ENCODE measurements at regions not wholly inside any gene's neighbourhood (a gene's known extent, or its start where the extent isn't known, plus 50 kb on each side); places are given as distances from the start of the nearest gene placed in this dataset.
A peak's percentile ranks its signal among the peaks of the same experiment; 100 is the strongest.
"Not testable (repeated sequence)": the region's sequence is repeated elsewhere in the genome, so short reads cannot be mapped to it uniquely, and the experiment has no call there.

DNA sequence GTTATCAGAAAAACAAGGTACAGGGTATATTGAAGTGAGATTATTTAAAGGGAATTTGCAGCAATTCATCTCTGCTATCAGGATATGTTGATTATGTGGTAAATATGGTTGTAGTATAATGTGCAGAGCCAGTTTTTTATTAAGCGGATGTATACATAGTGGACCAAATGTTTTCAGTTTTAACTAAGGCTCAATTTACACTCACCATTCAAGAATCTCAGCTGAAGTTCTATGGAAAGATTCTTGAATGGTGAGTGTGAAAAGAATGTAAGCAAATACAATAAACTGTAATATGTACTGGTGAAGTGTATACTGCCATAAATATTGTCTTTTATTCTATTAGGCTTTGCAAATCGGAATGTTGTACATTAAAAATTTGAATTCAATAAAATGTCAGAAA lies 895.9 kb upstream of the CDH10 start:
- no peak overlapping the region for H3K4me3 Mint-ChIP-seq
- H3K4me1 Mint-ChIP-seq: no peaks in the 10 kb centered on the region
- H3K9me3 Mint-ChIP-seq: peaks cover 14% of the 10 kb centered on the region
- DNase-seq (ENCODE audit: low spot score in 2 of 2) (no peak), ATAC-seq (no peak)
- H3K36me3 Mint-ChIP-seq: no peaks in the 10 kb centered on the region
- no peak overlapping the region for H3K27ac Mint-ChIP-seq

DNA sequence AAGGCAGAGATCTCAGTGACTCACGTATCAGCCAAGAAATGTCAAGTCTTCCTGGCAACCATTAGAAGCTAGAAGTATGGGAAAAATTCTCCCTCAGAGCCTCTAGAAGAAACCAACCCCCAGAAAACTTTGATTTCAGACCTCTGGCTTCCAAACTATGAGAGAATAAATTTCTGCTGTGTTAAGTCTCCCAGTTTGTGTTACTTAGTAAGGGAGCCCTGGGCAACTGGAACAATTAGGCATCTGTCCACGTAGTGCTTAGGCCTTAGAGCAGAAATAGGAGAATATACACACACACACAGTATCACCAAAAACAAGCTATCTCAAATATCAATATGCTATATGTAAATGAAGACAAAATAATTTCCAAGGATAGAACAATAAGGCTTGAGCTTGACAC lies 894.8 kb upstream of the CDH10 start:
- Mint-ChIP-seq H3K9me3 (peaks cover 12% of the 10 kb centered on the region), H3K36me3 (no peaks in the 10 kb centered on the region)

DNA sequence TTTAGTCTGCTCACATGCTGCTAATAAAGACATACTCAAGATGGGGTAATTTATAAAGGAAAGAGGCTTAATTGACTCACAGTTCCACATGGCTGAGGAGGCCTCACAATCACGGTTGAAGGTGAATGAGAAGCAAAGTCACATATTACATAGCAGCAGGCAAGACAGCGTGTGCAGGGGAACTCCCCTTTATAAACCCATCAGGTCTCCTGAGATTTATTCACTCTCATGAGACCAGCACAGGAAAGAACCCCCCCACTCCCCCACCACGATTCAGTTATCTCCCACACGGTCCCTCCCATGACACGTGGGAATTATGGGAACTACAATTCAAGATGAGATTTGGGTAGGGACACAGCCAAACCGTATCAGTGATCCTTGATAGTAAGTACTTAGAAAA lies 891.7 kb upstream of the CDH10 start:
- H3K27ac Mint-ChIP-seq; H3K4me3 Mint-ChIP-seq; DNase-seq (ENCODE audit: low spot score in 2 of 2); H3K4me1 Mint-ChIP-seq; H3K36me3 Mint-ChIP-seq; ATAC-seq; H3K9me3 Mint-ChIP-seq: not testable (repeated sequence)

More for the DNA sequence above, 894.8 kb upstream of the CDH10 start:
- Mint-ChIP-seq H3K4me3 (no peak overlapping the region), H3K4me1 (no peaks in the 10 kb centered on the region), H3K27ac (no peak overlapping the region)
- ATAC-seq (no peak), DNase-seq (ENCODE audit: low spot score in 2 of 2) (no peak)

DNA sequence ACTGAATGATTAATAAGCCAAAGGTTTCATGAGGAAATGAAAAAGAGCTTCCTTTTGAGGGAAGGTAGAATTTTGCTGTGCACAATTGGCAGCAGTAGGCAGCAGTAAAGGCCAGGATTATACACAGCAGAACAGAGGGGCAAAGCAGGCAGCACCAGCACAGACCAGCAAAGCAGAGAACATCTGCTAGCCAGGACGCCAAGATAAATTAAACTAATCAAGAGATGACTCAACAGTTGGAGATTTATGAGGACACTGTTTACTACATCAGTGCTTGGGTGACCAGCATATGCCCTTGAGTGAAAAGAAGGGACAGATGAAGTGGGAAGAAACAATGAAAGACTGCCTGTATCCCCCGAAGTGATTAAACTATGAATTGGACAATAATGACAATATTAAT lies 871.4 kb upstream of the CDH10 start:
- H3K27ac Mint-ChIP-seq: no peak overlapping the region
- DNase-seq (ENCODE audit: low spot score in 2 of 2) (no peak), ATAC-seq (no peak)
- H3K4me3 Mint-ChIP-seq: no peak overlapping the region
- H3K36me3 Mint-ChIP-seq: no peaks in the 10 kb centered on the region
- H3K4me1 Mint-ChIP-seq: no peaks in the 10 kb centered on the region
- H3K9me3 Mint-ChIP-seq: peaks cover 19% of the 10 kb centered on the region

DNA sequence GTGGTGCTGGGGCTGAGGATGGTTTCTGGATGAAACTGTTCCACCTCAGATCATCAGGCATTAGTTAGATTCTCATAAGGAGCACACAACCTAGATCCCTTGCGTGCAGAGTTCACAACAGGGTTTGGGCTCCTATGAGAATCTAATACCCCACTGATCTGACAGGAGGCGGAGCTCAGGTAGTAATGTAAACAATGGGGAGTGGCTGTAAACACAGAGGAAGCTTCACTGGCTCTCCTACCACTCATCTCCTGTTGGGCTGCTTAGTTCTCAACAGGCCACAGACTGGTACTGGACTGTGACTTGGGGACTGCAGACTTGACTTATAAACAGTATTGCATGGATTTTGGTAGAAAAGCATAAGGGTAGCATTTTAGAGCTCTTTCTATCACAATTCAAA lies 870.7 kb upstream of the CDH10 start:
- no peak overlapping the region for H3K4me3 Mint-ChIP-seq
- H3K4me1 Mint-ChIP-seq: no peaks in the 10 kb centered on the region
- no peaks in the 10 kb centered on the region for H3K36me3 Mint-ChIP-seq
- H3K27ac Mint-ChIP-seq: no peak overlapping the region
- no peak for DNase-seq (ENCODE audit: low spot score in 2 of 2)
- peaks cover 15% of the 10 kb centered on the region for H3K9me3 Mint-ChIP-seq
- ATAC-seq: no peak

DNA sequence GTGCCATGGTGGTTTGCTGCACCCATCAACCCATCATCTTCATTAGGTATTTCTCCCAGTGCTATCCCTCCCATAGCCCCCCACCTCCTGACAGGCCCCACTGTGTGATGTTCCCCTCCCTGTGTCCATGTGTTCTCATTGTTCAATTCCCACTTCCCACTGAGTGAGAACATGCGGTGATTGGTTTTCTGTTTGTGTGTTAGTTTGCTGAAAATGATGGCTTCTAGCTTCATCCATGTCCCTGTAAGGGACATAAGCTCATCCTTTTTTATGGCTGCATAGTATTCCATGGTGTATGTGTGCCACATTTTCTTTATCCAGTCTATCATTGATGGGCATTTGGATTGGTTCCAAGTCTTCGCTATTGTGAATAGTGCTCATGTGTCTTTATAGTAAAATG lies 865.9 kb upstream of the CDH10 start:
- not testable (repeated sequence) for H3K4me3 Mint-ChIP-seq; H3K4me1 Mint-ChIP-seq; ATAC-seq; H3K27ac Mint-ChIP-seq; DNase-seq (ENCODE audit: low spot score in 2 of 2); H3K36me3 Mint-ChIP-seq; H3K9me3 Mint-ChIP-seq

DNA sequence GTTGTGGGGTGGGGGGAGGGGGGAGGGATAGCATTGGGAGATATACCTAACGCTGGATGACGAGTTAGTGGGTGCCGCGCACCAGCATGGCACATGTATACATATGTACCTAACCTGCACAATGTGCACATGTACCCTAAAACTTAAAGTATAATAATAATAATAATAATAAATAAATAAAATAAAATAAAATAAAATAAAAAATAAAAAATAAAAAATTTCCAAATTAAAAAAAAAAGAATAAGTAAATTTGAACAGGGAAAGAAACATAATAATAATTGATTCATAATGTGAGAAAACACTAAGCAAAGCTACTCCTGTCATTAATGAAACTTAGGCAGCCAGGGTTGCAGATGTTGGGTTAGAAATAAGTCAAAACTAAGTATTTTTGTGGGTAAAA lies 863.2 kb upstream of the CDH10 start:
- not testable (repeated sequence) for H3K36me3 Mint-ChIP-seq; H3K4me1 Mint-ChIP-seq; H3K9me3 Mint-ChIP-seq; ATAC-seq; H3K27ac Mint-ChIP-seq; DNase-seq (ENCODE audit: low spot score in 2 of 2); H3K4me3 Mint-ChIP-seq

DNA sequence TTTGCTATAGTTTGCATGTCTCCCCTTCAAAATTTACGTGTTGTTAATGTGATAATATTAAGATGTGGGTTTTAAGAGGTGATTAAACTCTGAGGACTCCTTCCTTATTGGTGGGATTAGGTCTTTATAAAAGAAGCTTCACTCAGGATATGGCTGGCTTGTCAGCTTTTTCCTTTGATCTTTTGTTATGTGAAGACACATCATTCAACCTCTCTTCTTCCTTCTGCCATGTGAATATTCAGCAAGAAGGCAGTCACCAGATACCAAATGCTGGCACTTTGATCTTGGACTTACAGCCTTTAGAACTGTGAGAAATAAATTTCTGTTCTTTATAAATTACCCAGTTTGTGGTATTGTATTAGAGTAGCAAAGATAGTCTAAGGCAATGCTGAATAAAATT lies 855.9 kb upstream of the CDH10 start:
- DNase-seq (ENCODE audit: low spot score in 2 of 2) (no peak), ATAC-seq (no peak)
- H3K36me3 Mint-ChIP-seq: no peaks in the 10 kb centered on the region
- H3K4me3 Mint-ChIP-seq: no peak overlapping the region
- H3K27ac Mint-ChIP-seq: no peak overlapping the region
- peaks cover 21% of the 10 kb centered on the region for H3K9me3 Mint-ChIP-seq
- no peaks in the 10 kb centered on the region for H3K4me1 Mint-ChIP-seq

DNA sequence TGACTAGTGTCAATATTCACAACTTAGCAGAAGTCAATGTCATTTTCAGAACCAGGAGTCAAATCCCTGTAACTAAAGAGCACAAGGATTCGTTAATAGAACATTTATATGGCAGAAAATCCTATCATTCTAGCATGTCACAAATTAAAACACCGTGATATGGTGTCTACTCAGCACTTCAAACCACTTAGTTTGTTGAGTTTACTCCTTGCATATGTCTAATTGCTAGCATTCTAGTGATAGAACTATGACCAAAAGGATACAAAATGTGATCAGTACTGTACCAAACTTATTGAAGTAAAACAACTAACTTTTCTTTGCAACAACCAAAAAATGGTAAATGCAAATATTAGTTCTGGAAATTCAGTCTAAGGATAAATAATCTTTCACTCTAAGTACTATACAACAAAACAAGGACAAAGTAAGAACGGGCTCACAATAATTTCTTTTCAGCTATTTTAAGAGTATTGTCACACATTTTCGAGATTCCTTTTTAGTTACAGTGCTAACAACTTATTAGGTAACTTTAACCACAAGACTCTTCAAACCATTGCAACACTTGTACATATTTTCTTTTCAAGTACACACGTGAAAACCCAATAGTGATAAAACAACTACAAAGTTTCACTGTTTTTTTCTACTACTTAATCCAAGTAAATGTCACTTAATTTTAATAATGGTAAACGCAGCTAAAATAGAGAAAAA lies 845.2 kb upstream of the CDH10 start:
- H3K36me3 Mint-ChIP-seq: no peaks in the 10 kb centered on the region
- H3K4me3 Mint-ChIP-seq: no peak overlapping the region
- no peak overlapping the region for H3K27ac Mint-ChIP-seq
- ATAC-seq: no peak
- no peaks in the 10 kb centered on the region for H3K4me1 Mint-ChIP-seq
- peaks cover 10% of the 10 kb centered on the region for H3K9me3 Mint-ChIP-seq
- DNase-seq (ENCODE audit: low spot score in 2 of 2): no peak

DNA sequence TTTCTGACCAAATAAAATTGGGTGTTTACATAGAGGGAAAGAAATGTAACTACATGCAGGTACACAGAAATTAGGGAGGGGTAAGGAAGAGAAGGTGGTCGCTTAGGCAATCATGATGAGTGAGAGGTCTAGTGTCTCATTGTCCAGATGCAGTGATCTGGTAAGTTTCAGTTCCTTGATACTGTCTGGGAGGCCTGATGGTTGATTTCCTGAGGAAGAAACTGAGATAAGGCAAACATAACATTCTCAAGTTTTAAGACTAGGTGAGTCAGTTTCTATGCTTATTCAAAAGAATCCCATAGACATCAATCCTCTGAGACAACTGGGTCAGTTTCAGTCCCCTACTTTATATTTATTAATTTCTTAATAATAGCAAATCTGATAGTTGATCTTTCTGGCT lies 843.3 kb upstream of the CDH10 start:
- DNase-seq (ENCODE audit: low spot score in 2 of 2) (no peak), ATAC-seq (no peak)
- Mint-ChIP-seq H3K36me3 (no peaks in the 10 kb centered on the region), H3K27ac (no peak overlapping the region), H3K4me3 (no peak overlapping the region), H3K4me1 (no peaks in the 10 kb centered on the region), H3K9me3 (peaks cover 16% of the 10 kb centered on the region)

DNA sequence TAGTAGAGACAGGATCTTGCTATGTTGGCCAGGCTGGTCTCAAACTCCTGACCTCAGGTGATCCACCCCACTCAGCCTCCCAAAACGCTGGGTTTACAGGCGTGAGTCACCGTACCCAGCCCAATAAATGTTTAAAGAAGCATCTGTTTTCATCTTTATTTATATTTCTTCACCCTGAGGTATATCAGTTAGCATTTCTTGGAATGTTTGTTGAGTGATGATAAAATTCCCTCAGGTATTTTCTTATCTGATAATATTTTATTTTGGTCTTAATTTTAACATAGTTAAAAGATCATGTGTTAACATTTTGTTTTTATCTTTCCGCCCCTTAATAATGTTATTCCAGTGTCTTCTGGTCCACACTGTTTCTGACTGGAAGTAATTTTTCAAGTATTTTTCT lies 839.6 kb upstream of the CDH10 start:
- Mint-ChIP-seq H3K9me3 (peaks cover 12% of the 10 kb centered on the region), H3K27ac (no peak overlapping the region), H3K36me3 (no peaks in the 10 kb centered on the region), H3K4me3 (no peak overlapping the region), H3K4me1 (no peaks in the 10 kb centered on the region)
- ATAC-seq (no peak), DNase-seq (ENCODE audit: low spot score in 2 of 2) (no peak)

DNA sequence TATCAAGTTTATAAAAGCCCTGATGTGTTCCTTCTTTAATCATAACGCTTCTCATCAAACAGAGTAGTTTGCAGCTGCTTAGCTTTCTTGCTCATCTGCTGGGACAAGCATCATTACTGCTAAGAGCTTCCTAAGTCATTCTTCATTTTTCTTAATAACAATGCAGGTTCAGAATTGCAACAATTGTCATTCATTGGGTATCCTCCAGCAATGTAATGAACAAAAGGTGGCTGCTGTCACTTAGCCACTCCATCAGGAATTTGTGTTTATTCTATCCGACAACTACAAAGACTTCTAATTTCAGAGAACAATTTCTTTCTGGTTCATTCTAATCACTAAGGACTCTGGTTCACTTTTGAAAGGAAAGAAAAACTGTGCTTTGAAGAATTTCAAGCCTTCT lies 836.7 kb upstream of the CDH10 start:
- no peak for DNase-seq (ENCODE audit: low spot score in 2 of 2)
- Mint-ChIP-seq H3K36me3 (no peaks in the 10 kb centered on the region), H3K4me3 (no peak overlapping the region), H3K4me1 (no peaks in the 10 kb centered on the region), H3K27ac (no peak overlapping the region), H3K9me3 (peaks cover 9% of the 10 kb centered on the region)
- no peak for ATAC-seq

DNA sequence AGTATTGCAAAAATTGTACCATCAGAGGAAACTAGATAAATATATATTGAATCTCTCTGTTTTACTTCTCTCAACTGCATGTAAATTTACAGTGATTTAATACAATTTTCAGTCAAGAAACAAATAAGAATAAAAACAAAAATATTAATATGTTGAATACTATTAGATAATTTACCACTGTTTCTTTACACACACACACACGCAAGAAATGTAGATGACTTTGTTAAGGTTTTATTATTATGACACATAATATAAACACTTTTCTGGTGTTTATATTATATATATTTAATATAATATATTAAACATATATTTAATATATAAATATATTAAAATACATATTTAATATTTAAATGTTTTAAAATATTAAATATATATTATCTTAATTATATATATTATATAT lies 814.3 kb upstream of the CDH10 start:
- no peaks in the 10 kb centered on the region for H3K4me1 Mint-ChIP-seq
- peaks cover 18% of the 10 kb centered on the region for H3K9me3 Mint-ChIP-seq
- ATAC-seq: no peak
- no peak overlapping the region for H3K27ac Mint-ChIP-seq
- DNase-seq (ENCODE audit: low spot score in 2 of 2): no peak
- no peaks in the 10 kb centered on the region for H3K36me3 Mint-ChIP-seq
- H3K4me3 Mint-ChIP-seq: no peak overlapping the region

DNA sequence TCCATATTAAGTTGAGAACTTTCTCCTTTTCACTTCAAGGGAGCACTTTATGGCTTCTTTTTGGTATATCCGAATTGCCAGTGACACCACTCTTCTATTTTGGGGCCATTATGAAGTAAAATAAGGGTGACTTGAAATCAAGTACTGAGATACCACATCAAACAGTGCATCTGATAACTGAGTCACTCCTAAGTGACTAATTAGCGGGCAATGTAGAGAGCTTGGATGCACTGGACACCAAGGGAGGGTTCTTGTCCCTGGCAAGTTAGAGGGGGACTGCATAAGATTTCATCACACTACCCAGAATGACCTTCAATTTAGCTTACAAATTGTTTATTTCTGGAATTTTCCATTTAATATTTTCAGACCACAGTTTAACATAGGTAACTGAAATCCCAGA lies 813.9 kb upstream of the CDH10 start:
- Mint-ChIP-seq H3K4me1 (no peaks in the 10 kb centered on the region), H3K36me3 (no peaks in the 10 kb centered on the region), H3K9me3 (peaks cover 15% of the 10 kb centered on the region), H3K27ac (no peak overlapping the region), H3K4me3 (no peak overlapping the region)
- ATAC-seq: peak; percentile 40
- DNase-seq (ENCODE audit: low spot score in 2 of 2): no peak

DNA sequence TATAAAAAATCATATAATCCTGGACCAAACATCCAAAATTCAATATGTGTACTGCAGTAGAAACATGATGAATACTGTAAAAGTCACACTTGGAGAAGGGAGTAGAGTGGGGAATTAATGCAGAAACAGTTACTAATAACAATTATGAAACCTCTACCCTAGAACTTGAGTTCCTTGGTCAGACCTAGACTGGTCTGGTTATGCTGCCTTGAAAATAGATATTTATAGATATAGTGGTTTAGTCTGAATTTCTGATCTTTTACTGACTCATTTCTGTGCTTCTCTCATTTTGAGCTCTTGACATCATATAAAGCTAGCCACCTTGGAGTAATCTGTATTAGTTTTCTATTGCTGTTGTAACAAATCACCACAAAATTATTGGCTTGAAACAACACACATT lies 808.7 kb upstream of the CDH10 start:
- Mint-ChIP-seq H3K36me3 (no peaks in the 10 kb centered on the region), H3K9me3 (peaks cover 9% of the 10 kb centered on the region), H3K4me1 (no peaks in the 10 kb centered on the region), H3K27ac (no peak overlapping the region), H3K4me3 (no peak overlapping the region)
- ATAC-seq: no peak
- DNase-seq (ENCODE audit: low spot score in 2 of 2): no peak

DNA sequence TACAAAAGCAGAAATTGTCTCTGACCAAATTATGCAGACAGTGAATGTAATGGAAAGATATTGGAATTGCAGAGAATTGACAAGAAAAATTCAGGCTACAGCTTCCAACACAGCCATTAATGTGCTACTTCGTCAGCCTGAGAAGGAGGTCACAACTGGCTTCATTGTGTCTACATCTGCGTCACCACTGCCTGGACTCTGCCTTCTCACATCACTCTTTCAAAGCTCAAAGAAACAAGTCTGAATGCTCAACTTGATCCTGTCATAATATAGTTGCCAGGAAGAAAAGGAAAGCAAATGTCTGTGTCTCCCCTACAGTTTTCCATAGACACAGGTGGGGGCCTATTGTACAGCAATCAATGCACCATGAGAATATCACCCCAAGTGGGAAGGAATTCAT lies 806.5 kb upstream of the CDH10 start:
- ATAC-seq: no peak
- DNase-seq (ENCODE audit: low spot score in 2 of 2): no peak
- Mint-ChIP-seq H3K9me3 (peaks cover 6% of the 10 kb centered on the region), H3K27ac (no peak overlapping the region), H3K36me3 (no peaks in the 10 kb centered on the region), H3K4me3 (no peak overlapping the region), H3K4me1 (no peaks in the 10 kb centered on the region)

DNA sequence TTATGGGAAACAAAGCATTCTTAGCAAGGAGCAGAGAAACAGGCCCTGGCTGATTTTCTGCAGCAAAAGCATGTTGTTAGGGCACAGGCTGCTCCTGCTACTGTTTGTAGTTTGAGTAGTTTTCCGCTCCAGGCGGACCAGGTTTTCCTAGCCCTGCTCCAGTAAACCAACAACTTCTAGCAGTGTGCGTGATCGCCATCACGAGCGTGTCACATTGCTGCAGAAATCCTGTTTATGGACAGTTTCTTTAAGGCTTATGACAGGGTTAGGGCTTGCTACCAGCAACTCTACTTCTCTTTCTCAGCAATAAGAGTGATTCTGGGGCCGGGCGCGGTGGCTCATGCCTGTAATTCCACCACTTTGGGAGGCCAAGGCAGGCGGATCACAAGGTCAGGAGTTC lies 803.9 kb upstream of the CDH10 start:
- no peak overlapping the region for H3K27ac Mint-ChIP-seq
- ATAC-seq (no peak), DNase-seq (ENCODE audit: low spot score in 2 of 2) (no peak)
- H3K36me3 Mint-ChIP-seq: no peaks in the 10 kb centered on the region
- H3K4me1 Mint-ChIP-seq: no peaks in the 10 kb centered on the region
- H3K9me3 Mint-ChIP-seq: peaks cover 11% of the 10 kb centered on the region
- H3K4me3 Mint-ChIP-seq: no peak overlapping the region

Measured in stimulated activated effector memory CD8-positive, alpha-beta T cell treated with anti-CD3 and anti-CD28 coated beads, Interleukin-12 subunit alpha, Interleukin-12 subunit beta, amount 100 ng/mL, for 72 hours (primary cell).